Endothelial cell of umbilical vein (primary cell): ENCODE measurements at regions not wholly inside any gene's neighbourhood (a gene's known extent, or its start where the extent isn't known, plus 50 kb on each side); places are given as distances from the start of the nearest gene placed in this dataset.
A peak's percentile ranks its signal among the peaks of the same experiment; 100 is the strongest.

ENCODE experiments used
- BruUV-seq: library from RNA; stranded (reverse); fragments of 400-500 nt; replicated peaks from 2 replicates; lab custom pipeline; 2021; lab: Mats Ljungman, UMichigan
- CTCF ChIA-PET: fragments of 300-600, 350-600 bp; sonication (Branson Sonifier 250); formaldehyde crosslinking; loops from one replicate; lab custom pipeline; 2021; ENCODE audit warnings: antibody characterized with exemption, inconsistent platforms; lab: Charles Lee
- POLR2A ChIA-PET: fragments of 300-600, 350-600 bp; sonication (Branson Sonifier 250); formaldehyde crosslinking; loops from one replicate; lab custom pipeline; 2021; ENCODE audit warnings: antibody characterized with exemption, inconsistent platforms; lab: Charles Lee
- DNase-seq: peaks from one replicate; pipeline ENCODE4 v3.0.0-alpha.2; 2011; ENCODE audit warnings: low read depth, low spot score
- FAIRE-seq: peaks from 2 replicates; lab custom pipeline; 2011; peaks lifted over from hg19 to GRCh38; lab: Jason Lieb, UNC
- H2AFZ ChIP-seq: 2 replicates; pipeline ENCODE4 v1.6.0; 2012; ENCODE audit warnings: low read depth, low read length, control low read depth, inconsistent platforms
- H3K27ac ChIP-seq: 2 replicates; pipeline ENCODE4 v1.5.1; 2011; ENCODE audit warnings: low read depth, mild to moderate bottlenecking, control low read depth, low read length, moderate library complexity; ENCODE audit not compliant: insufficient read depth
- H3K27me3 ChIP-seq, 2 experiments: 2 replicates each; pipeline versions ENCODE4 v1.6.0 to v1.6.1; 2011; ENCODE audit warnings: low read length in 2 of 2, mixed read lengths in 1 of 2; ENCODE audit not compliant: control insufficient read depth in 2 of 2, insufficient read depth in 2 of 2
- H3K36me3 ChIP-seq, 2 experiments: 2 replicates in 1 of 2; 3 replicates in 1 of 2; pipeline ENCODE4 v1.5.1; 2011; ENCODE audit warnings: low read length in 2 of 2, mild to moderate bottlenecking in 1 of 2, moderate library complexity in 1 of 2; ENCODE audit not compliant: control insufficient read depth in 2 of 2, insufficient read depth in 2 of 2; ENCODE audit errors: extremely low read depth in 1 of 2
- H3K4me1 ChIP-seq: 3 replicates; pipeline ENCODE4 v1.5.1; 2011; ENCODE audit warnings: mild to moderate bottlenecking, low read length; ENCODE audit not compliant: control insufficient read depth, insufficient read depth; ENCODE audit errors: extremely low read depth
- H3K4me2 ChIP-seq: 2 replicates; pipeline ENCODE4 v1.6.1; 2011; ENCODE audit warnings: low read length, control low read depth, mixed read lengths; ENCODE audit not compliant: insufficient read depth
- H3K4me3 ChIP-seq, 3 experiments: fragments of 200-600 bp in 1 of 3; sonication (generic), shearing (Covaris generic) in 1 of 3; replicated peaks in 1 of 3; 2 replicates each; pipeline ENCODE4 v1.5.1; 2011 to 2016; ENCODE audit warnings: control low read depth in 3 of 3, low read length in 3 of 3, mild to moderate bottlenecking in 2 of 3, inconsistent platforms in 1 of 3, low read depth in 1 of 3, moderate library complexity in 1 of 3; ENCODE audit not compliant: insufficient read depth in 1 of 3
- H3K79me2 ChIP-seq: 2 replicates; pipeline ENCODE4 v1.6.0; 2012; ENCODE audit warnings: low read length, inconsistent platforms; ENCODE audit not compliant: control insufficient read depth, insufficient read depth
- H3K9ac ChIP-seq: replicated peaks from 2 replicates; pipeline ENCODE3; 2011; ENCODE audit warnings: low read length, control low read depth; ENCODE audit not compliant: insufficient read depth; ENCODE audit errors: extremely low read depth
- H3K9me1 ChIP-seq: replicated peaks from 3 replicates; pipeline ENCODE4 v1.6.0; 2011; ENCODE audit warnings: mild to moderate bottlenecking, low read length; ENCODE audit not compliant: control insufficient read depth, insufficient read depth; ENCODE audit errors: extremely low read depth
- H3K9me3 ChIP-seq: replicated peaks from 2 replicates; pipeline ENCODE4 v1.5.1; 2012; ENCODE audit warnings: low read length, inconsistent platforms; ENCODE audit not compliant: control insufficient read depth, insufficient read depth
- H4K20me1 ChIP-seq: replicated peaks from 2 replicates; pipeline ENCODE3; 2011; ENCODE audit warnings: mild to moderate bottlenecking, low read length; ENCODE audit not compliant: control insufficient read depth, insufficient read depth; ENCODE audit errors: extremely low read depth
- EZH2 ChIP-seq: IDR thresholded peaks from 2 replicates; pipeline ENCODE4 v1.6.1; 2012; ENCODE audit warnings: borderline replicate concordance, low read depth, mild to moderate bottlenecking, moderate library complexity, low read length, inconsistent platforms; ENCODE audit not compliant: severe bottlenecking
- FOS ChIP-seq: IDR thresholded peaks from 2 replicates; pipeline ENCODE4 v1.6.1; 2011; ENCODE audit warnings: mild to moderate bottlenecking, low read length, moderate library complexity, borderline replicate concordance; ENCODE audit not compliant: insufficient read depth
- GATA2 ChIP-seq: IDR thresholded peaks from 2 replicates; pipeline ENCODE4 v1.7.0; 2011; ENCODE audit warnings: low read depth, mild to moderate bottlenecking, moderate library complexity, mixed read lengths, low read length; ENCODE audit not compliant: insufficient read length, insufficient read depth
- JUN ChIP-seq: IDR thresholded peaks from 2 replicates; pipeline ENCODE4 v1.6.1; 2011; ENCODE audit warnings: borderline replicate concordance, low read depth; ENCODE audit not compliant: insufficient read length, insufficient read depth
- MYC ChIP-seq: IDR thresholded peaks from one replicate; pipeline ENCODE4 v1.6.1; 2011; ENCODE audit warnings: mild to moderate bottlenecking, low read depth, low read length
- POLR2A ChIP-seq: IDR thresholded peaks from 2 replicates; pipeline ENCODE4 v1.6.1; 2012; ENCODE audit warnings: low read depth, mild to moderate bottlenecking, control low read depth, low read length
- POLR2AphosphoS5 ChIP-seq: IDR thresholded peaks from 2 replicates; pipeline ENCODE4 v1.6.1; 2012; ENCODE audit warnings: low read depth, mild to moderate bottlenecking, control low read depth, low read length, moderate library complexity; ENCODE audit not compliant: insufficient read depth
- dilution Hi-C: fragments of 300-500 bp; cut with MboI; formaldehyde crosslinking; loops from one replicate; pipeline ENCODE4 v1.15.0; 2019; ENCODE audit warnings: low sequenced_read_pairs; ENCODE audit not compliant: extremely low pct_ligation_motif_present
- intact Hi-C: fragments of 100-400 bp; cut with micrococcal nuclease; formaldehyde crosslinking; loops from one replicate; pipeline ENCODE4 v1.10.0; 2022
- TF ChIP-seq, protein P1 (sequence below), 2 donors: IDR thresholded peaks; 1 replicate in 1 of 2; 2 replicates in 1 of 2; pipeline ENCODE4 v1.5.1; 2011; ENCODE audit warnings: low read length in 2 of 2, mild to moderate bottlenecking in 2 of 2, moderate library complexity in 2 of 2, control low read depth in 1 of 2, inconsistent platforms in 1 of 2, low read depth in 1 of 2; ENCODE audit not compliant: insufficient read depth in 1 of 2; ENCODE audit errors: extremely low read depth in 1 of 2
- TF ChIP-seq, protein P2 (sequence below): IDR thresholded peaks from 2 replicates; pipeline ENCODE4 v1.6.1; 2011; ENCODE audit not compliant: insufficient read depth, insufficient read length

DNA sequence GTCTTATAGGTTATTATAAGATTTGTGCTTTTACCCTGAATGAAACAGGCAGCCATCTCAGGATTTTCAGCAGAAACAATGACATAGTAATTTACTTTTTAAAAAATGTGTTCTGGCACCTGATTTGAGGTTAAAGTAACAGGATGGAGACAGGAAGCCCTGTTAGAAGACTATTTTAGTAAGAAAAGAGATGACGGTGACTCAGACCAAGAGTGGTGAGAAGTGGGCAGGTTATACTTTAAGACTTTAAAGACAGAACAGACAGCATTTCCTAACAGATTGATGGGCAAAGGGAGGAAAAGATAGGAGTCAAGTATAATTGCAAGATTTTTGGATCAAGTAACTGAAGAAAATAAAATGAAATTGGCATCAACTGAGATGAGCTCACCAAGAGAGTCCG is 436.8 kb upstream of the NR5A2 start:
- dilution Hi-C loops = no loop called here
- Histone ChIP-seq H3K4me2 (no peak overlapping the region), H3K4me3 (no peak overlapping the region), H3K27ac (no peak overlapping the region), H3K27me3 (no peaks in the 10 kb centered on the region), H3K4me1 (no peaks in the 10 kb centered on the region), H3K9me1 (no peaks in the 10 kb centered on the region), H3K79me2 (no peaks in the 10 kb centered on the region), H2AFZ (no peak overlapping the region), H4K20me1 (no peaks in the 10 kb centered on the region), H3K36me3 (no peaks in the 10 kb centered on the region), H3K9me3 (no peaks in the 10 kb centered on the region), H3K9ac (no peak overlapping the region)
- CTCF ChIA-PET = interaction anchor here (1.5 kb wide), 1 partner anchor 16 kb away, joined by 3 read pairs; no protein-coding TSS in a partner anchor
- TF ChIP-seq JUN (no peak), EZH2 (no peak), POLR2A (no peak), GATA2 (no peak), POLR2AphosphoS5 (no peak), FOS (no peak), MYC (no peak)
- TF ChIP-seq, protein P1, sequence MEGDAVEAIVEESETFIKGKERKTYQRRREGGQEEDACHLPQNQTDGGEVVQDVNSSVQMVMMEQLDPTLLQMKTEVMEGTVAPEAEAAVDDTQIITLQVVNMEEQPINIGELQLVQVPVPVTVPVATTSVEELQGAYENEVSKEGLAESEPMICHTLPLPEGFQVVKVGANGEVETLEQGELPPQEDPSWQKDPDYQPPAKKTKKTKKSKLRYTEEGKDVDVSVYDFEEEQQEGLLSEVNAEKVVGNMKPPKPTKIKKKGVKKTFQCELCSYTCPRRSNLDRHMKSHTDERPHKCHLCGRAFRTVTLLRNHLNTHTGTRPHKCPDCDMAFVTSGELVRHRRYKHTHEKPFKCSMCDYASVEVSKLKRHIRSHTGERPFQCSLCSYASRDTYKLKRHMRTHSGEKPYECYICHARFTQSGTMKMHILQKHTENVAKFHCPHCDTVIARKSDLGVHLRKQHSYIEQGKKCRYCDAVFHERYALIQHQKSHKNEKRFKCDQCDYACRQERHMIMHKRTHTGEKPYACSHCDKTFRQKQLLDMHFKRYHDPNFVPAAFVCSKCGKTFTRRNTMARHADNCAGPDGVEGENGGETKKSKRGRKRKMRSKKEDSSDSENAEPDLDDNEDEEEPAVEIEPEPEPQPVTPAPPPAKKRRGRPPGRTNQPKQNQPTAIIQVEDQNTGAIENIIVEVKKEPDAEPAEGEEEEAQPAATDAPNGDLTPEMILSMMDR (IDR thresholded peaks at IDR 0.05; ENCODE audit: extremely low read depth in 1 of 2, insufficient read depth in 1 of 2, low read depth in 1 of 2, low read length in 2 of 2) = no peak
- TF ChIP-seq, protein P2, sequence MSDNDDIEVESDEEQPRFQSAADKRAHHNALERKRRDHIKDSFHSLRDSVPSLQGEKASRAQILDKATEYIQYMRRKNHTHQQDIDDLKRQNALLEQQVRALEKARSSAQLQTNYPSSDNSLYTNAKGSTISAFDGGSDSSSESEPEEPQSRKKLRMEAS = no peak
- FAIRE-seq (no peak), DNase-seq (peak; percentile 54)
- no TSS peak for BruUV-seq
- intact Hi-C loops = no loop called here
- POLR2A ChIA-PET = no interaction called here
